ENCODE measurements at regions not wholly inside any gene's neighbourhood (a gene's known extent, or its start where the extent isn't known, plus 50 kb on each side); places are given as distances from the start of the nearest gene placed in this dataset.

GRCh38 chr4:182174979-182175378 lies 68.2 kb upstream of the TENM3 start:
- ATAC-seq = no peak
- ChIA-PET RAD21 (ENCODE audit: low non-redundant PET in 1 of 2, low total read pairs in 2 of 2, uncharacterized antibody in 2 of 2, unreplicated experiment in 2 of 2) (no interaction called here), POLR2A (interaction anchor here (1.3 kb wide), 1 partner anchor 14 kb away, joined by 3 read pairs; no protein-coding TSS in a partner anchor), CTCF (no interaction called here)
- Histone ChIP-seq H3K4me1 (ENCODE audit: control insufficient read depth in 1 of 2, insufficient read depth in 2 of 2, low read length in 2 of 2) (no peaks in the 10 kb centered on the region), H3K9me2 (ENCODE audit: insufficient read depth) (no peaks in the 10 kb centered on the region), H3K79me2 (ENCODE audit: insufficient read depth, low read length) (no peaks in the 10 kb centered on the region), H3K4me3 (replicated peaks in 1 of 2; ENCODE audit: low read depth in 1 of 2, low read length in 2 of 2) (no peak overlapping the region), H3K9ac (ENCODE audit: low read length) (no peak overlapping the region), H3K4me2 (ENCODE audit: low read length) (no peak overlapping the region), H4K20me1 (ENCODE audit: insufficient read depth) (no peaks in the 10 kb centered on the region), H3K27ac (ENCODE audit: low read depth, low read length) (no peak overlapping the region), H3K27me3 (ENCODE audit: insufficient read depth, low read length) (peaks cover 16% of the 10 kb centered on the region; the same call in 1 of the 2 replicates), H3K9me3 (ENCODE audit: control insufficient read depth in 1 of 2, insufficient read depth in 1 of 2, low read depth in 1 of 2, low read length in 2 of 2) (no peaks in the 10 kb centered on the region), H2AFZ (ENCODE audit: low read depth, low read length, poor library complexity, severe bottlenecking) (no peak overlapping the region), H3K36me3 (ENCODE audit: control insufficient read depth in 1 of 2, insufficient read depth in 2 of 2, low read length in 2 of 2) (no peaks in the 10 kb centered on the region)
- DNase-seq (ENCODE audit: low read depth, low spot score) = no peak
- TF ChIP-seq POLR2AphosphoS5 (IDR thresholded peaks at IDR 0.05; ENCODE audit: low read depth, low read length) (no peak), ZNF274 (IDR thresholded peaks at IDR 0.05; ENCODE audit: low read depth, low read length) (no peak), YY1 (IDR thresholded peaks at IDR 0.05; ENCODE audit: extremely low read depth, insufficient replicate concordance, low read depth, low read length) (no peak), CEBPB (IDR thresholded peaks at IDR 0.05; ENCODE audit: low read depth) (no peak), JUND (IDR thresholded peaks at IDR 0.05) (no peak), SIN3A (IDR thresholded peaks at IDR 0.05; ENCODE audit: low read depth) (no peak), SRF (IDR thresholded peaks at IDR 0.05; ENCODE audit: low read depth) (no peak), FOSL1 (IDR thresholded peaks at IDR 0.05; ENCODE audit: low read depth) (no peak), SP1 (IDR thresholded peaks at IDR 0.05; ENCODE audit: low read depth) (no peak), ELF1 (IDR thresholded peaks at IDR 0.05; ENCODE audit: borderline replicate concordance, low read depth) (no peak)
- TF ChIP-seq, protein P1, sequence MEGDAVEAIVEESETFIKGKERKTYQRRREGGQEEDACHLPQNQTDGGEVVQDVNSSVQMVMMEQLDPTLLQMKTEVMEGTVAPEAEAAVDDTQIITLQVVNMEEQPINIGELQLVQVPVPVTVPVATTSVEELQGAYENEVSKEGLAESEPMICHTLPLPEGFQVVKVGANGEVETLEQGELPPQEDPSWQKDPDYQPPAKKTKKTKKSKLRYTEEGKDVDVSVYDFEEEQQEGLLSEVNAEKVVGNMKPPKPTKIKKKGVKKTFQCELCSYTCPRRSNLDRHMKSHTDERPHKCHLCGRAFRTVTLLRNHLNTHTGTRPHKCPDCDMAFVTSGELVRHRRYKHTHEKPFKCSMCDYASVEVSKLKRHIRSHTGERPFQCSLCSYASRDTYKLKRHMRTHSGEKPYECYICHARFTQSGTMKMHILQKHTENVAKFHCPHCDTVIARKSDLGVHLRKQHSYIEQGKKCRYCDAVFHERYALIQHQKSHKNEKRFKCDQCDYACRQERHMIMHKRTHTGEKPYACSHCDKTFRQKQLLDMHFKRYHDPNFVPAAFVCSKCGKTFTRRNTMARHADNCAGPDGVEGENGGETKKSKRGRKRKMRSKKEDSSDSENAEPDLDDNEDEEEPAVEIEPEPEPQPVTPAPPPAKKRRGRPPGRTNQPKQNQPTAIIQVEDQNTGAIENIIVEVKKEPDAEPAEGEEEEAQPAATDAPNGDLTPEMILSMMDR (IDR thresholded peaks at IDR 0.05 in 2 of 3, conservative IDR thresholded peaks at IDR 0.05 in 1 of 3; ENCODE audit: borderline replicate concordance in 1 of 3, insufficient read depth in 1 of 3, low read depth in 2 of 3, low read length in 2 of 3) = no peak
- TF ChIP-seq, protein P2, sequence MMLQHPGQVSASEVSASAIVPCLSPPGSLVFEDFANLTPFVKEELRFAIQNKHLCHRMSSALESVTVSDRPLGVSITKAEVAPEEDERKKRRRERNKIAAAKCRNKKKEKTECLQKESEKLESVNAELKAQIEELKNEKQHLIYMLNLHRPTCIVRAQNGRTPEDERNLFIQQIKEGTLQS (IDR thresholded peaks at IDR 0.05) = no peak
- TF ChIP-seq, protein P3, sequence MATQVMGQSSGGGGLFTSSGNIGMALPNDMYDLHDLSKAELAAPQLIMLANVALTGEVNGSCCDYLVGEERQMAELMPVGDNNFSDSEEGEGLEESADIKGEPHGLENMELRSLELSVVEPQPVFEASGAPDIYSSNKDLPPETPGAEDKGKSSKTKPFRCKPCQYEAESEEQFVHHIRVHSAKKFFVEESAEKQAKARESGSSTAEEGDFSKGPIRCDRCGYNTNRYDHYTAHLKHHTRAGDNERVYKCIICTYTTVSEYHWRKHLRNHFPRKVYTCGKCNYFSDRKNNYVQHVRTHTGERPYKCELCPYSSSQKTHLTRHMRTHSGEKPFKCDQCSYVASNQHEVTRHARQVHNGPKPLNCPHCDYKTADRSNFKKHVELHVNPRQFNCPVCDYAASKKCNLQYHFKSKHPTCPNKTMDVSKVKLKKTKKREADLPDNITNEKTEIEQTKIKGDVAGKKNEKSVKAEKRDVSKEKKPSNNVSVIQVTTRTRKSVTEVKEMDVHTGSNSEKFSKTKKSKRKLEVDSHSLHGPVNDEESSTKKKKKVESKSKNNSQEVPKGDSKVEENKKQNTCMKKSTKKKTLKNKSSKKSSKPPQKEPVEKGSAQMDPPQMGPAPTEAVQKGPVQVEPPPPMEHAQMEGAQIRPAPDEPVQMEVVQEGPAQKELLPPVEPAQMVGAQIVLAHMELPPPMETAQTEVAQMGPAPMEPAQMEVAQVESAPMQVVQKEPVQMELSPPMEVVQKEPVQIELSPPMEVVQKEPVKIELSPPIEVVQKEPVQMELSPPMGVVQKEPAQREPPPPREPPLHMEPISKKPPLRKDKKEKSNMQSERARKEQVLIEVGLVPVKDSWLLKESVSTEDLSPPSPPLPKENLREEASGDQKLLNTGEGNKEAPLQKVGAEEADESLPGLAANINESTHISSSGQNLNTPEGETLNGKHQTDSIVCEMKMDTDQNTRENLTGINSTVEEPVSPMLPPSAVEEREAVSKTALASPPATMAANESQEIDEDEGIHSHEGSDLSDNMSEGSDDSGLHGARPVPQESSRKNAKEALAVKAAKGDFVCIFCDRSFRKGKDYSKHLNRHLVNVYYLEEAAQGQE (IDR thresholded peaks at IDR 0.05; ENCODE audit: low read depth) = no peak
- intact Hi-C loops (cut with micrococcal nuclease) = no loop called here
- BruUV-seq (replicated peaks) = no TSS peak

All from HCT116 (cell line).